A549 (cell line): ENCODE measurements at regions not wholly inside any gene's neighbourhood (a gene's known extent, or its start where the extent isn't known, plus 50 kb on each side); places are given as distances from the start of the nearest gene placed in this dataset.

Experiments used
- SMC3 ChIP-seq: fragments of >200 bp; sonication (Bioruptor Twin); formaldehyde crosslinking; IDR thresholded peaks from 3 replicates; pipeline ENCODE4 v1.6.1; 2018; ENCODE audit warnings: inconsistent platforms
- TF ChIP-seq, protein P1 (sequence below): fragments of >200 bp; sonication (Bioruptor Twin); formaldehyde crosslinking; IDR thresholded peaks from 3 replicates; pipeline ENCODE4 v1.5.1; 2016

DNA sequence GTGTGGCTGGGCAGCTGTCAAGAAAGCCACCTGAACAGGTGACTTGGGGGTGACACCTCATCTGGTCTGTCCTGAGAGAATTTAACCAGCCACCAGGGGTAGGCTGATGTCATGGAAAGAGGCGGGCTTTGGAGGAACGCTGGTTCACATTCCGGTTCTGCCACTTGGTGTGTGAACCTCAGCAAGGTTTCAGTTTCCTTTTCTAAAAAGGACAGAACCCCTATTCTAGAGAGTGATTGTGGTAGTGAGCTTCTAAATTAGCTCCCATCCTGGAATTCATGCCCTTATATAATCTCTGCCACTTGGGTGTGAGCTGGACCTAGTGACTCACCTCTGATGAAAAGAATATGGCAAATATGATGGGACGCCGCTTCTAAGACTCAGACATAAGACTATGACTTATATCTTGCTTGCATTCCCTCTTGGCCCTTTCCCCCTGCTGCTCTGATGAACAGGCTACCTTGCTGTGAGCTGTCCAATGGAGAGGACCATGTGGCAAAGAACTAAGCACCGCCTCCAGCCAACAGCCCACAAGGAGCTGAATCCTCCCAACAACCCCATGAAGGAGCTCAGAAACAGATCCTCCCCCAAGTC is 332.1 kb downstream of the RRAGC start:
- TF ChIP-seq, protein P1, sequence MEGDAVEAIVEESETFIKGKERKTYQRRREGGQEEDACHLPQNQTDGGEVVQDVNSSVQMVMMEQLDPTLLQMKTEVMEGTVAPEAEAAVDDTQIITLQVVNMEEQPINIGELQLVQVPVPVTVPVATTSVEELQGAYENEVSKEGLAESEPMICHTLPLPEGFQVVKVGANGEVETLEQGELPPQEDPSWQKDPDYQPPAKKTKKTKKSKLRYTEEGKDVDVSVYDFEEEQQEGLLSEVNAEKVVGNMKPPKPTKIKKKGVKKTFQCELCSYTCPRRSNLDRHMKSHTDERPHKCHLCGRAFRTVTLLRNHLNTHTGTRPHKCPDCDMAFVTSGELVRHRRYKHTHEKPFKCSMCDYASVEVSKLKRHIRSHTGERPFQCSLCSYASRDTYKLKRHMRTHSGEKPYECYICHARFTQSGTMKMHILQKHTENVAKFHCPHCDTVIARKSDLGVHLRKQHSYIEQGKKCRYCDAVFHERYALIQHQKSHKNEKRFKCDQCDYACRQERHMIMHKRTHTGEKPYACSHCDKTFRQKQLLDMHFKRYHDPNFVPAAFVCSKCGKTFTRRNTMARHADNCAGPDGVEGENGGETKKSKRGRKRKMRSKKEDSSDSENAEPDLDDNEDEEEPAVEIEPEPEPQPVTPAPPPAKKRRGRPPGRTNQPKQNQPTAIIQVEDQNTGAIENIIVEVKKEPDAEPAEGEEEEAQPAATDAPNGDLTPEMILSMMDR = no peak
- TF ChIP-seq SMC3 = no peak
